Renal cortical epithelial cell (primary cell): ENCODE measurements at regions not wholly inside any gene's neighbourhood (a gene's known extent, or its start where the extent isn't known, plus 50 kb on each side); places are given as distances from the start of the nearest gene placed in this dataset.
"Not testable (repeated sequence)": the region's sequence is repeated elsewhere in the genome, so short reads cannot be mapped to it uniquely, and the experiment has no call there.

Experiments
- DNase-seq: peaks from one replicate; pipeline ENCODE4 v3.0.0-alpha.2; 2011; ENCODE audit warnings: low read depth

DNA sequence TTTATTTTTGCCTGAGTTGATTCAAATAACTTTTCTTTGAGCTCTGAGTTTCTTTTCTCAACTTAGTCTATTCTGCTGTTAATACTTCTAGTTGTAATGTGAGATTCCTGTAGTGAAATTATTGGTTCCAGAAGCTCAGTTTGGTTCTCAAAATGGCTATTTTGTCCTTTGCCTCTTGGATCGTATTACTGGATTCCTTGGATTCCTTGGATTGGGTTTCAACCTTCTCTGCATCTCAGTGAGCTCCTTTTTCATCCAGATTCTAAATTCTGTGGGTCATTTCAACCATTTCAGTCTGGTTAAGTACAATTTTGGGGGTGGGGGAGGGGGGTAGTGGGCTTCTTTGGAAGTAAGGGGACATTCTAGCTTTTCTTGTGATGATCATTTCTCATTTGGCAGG, 341.1 kb upstream of the CNTN5 start:
- no peak for DNase-seq

DNA sequence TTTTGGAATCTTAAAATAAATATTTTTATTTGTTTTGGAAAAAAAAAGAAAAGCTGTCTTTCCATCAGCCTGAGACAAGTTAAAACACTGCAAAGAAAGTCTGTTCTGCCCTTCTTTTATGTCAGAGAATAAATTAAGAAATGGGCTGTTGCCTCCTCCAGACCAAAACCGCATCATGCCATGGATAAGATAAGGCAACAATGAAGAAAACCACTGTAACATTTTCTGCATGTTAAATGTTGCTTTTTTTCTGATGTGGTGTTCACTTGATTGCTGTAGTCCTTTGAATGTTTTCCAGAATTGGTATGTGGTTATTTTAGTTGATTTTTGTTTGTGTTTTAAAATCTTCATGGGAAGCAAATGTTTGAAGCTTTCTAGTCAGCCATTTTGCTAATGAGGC, 319.2 kb upstream of the CNTN5 start:
- DNase-seq, result no peak

DNA sequence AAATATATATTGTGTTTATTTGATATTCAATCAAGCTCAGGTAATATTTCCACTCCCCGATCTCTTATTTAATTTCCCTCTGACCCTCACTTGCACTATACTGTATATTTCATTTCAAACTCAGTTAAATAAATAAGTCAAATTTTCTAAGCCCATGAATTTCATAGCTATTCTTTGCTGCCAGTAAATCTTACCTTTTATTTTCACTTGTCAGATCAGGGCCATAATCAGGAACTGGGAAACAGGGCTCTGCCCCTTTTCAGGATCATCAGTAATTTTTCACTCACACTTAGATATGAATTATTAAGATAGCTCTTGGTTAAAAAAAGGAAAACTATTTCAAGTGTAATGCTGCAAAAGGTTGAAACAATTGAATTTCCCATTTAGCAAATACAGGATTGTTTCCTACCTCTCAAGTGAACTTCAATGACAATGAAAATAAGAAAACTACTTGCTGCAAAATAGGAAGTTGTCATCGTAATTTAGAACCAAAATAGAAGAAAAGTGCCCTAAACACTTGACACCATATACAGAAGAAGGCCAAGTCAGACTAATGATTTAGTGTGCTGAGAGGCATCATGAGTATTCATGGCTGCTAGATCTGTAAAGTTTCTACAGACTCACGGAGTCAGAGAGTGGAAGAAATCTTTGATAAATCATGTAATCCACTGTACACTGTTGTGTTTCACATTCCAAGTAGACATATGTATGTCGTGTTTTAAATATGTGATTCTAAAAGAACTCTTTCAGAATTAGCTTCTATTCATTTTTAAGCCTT, 316.8 kb upstream of the CNTN5 start:
- no peak for DNase-seq

DNA sequence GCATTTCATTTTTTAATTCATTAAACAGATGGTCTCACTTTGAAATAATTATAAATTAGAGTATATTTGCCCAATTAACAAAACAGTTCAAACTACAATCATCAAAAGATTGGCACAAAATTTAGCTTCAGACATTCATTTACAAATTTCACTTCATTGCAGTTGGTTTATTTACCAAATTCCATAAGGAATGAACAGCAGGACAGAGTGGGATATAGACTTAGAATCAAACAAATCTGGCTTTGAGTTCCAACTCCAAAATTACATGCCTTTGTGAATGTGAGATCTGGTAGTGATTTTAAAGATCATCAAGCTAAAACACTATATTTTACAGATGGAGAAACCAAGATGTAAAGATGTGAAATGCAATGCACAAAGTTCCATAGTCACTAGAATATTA, 310.7 kb upstream of the CNTN5 start:
- no peak for DNase-seq

- no peak for DNase-seq
Measured at GRCh38 chr11:98710986-98711385, 309.8 kb upstream of the CNTN5 start.

DNA sequence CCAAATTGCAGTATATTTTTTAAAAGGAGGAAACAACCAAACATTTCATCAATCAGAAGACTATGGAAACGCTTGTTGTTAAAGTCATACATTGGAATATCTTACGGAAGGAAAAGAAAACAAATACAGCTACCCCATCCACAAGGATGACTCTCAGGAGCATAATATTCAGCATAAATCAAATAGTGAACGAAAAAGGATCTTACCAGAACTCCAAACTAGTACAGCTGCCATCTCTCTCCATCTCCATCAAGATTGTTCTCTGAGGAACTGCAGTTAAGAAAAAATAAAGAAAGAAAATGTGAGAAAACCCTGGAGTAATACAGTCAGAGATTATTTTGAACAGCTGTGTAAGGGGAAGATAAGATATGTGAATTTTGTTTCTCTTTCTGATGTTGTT, 299.8 kb upstream of the CNTN5 start:
- no peak for DNase-seq

GRCh38 chr11:98725471-98725870, 295.3 kb upstream of the CNTN5 start:
- no peak for DNase-seq

DNA sequence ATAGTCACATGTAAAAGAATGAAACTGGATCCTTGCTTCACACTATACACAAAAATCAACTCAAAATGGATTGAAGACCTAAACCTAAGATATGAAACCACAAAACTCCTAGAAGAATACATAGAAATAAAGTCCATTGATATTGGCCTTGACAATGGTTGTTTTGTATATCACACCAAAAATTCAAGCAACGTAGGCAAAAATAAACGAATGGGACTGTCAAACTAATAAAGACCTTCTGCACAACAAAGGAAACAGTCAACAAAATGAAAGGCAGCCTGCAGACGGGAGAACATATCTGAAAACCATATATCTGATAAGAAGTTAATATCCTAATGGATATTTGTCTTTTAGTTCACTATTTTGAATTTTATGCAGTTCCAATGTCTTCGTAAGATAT, 292.3 kb upstream of the CNTN5 start:
- DNase-seq, result no peak

DNA sequence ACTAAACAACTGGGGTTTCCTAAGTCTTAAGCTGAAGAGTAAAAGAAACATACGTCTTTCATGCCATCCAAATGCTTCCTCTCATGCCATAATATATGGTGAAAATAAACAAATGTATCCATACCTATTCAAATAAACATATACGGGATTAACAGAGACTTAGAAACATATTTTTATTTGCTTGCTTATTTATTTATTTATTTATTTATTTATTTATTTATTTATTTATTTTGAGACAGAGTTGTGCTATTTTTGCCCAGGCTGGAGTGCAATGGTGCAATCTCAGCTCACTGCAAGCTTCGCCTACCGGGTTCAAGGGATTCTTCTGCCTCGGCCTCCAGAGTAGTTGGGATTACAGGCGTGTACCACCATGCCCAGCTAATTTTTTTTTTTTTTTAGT, 291.6 kb upstream of the CNTN5 start:
- DNase-seq, result no peak

GRCh38 chr11:98732947-98733346, 287.8 kb upstream of the CNTN5 start:
- no peak for DNase-seq

- not testable (repeated sequence) for DNase-seq
Measured at GRCh38 chr11:98733378-98733777, 287.4 kb upstream of the CNTN5 start.

DNA sequence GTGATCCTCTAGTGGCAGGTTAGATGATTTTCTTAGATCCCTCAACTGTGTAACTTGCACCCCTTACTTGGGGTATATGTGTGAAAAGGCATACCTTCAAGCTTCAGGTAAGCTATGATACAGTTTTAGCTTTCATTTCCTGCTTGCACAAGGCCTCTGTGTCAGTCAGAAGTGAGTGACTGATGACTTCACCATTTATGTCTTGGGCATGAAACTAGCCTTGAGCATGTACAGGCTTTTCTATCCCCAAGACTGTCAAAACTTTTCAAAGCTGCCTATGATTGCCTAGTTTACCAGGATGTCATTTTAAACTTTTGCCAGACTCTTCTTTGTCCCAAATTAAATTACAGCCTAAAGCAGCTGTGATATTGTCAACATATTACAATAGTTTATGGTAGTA, 286.1 kb upstream of the CNTN5 start:
- peak; percentile 2 for DNase-seq

- DNase-seq, result no peak
Measured at GRCh38 chr11:98736833-98737232, 283.9 kb upstream of the CNTN5 start.

DNA sequence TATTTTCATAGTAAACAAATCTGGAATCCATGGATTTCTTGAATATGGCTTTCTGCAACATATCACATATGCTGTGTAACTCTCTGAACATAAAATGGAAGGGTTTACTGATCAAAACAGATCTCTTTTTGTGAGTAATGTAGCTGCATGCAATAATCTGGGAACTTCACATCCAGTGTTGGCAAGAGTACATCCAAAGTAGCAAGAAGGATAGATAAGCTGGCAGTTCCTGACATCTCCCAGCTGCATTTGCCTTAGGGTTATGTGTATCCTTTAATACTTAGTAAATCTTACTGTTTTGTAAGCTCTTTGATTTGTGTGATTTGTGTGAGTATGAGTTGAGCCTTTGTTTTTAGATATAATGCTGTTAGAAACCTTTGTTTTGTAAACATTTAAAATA, 280.4 kb upstream of the CNTN5 start:
- no peak for DNase-seq

GRCh38 chr11:98763446-98763845, 257.3 kb upstream of the CNTN5 start:
- DNase-seq, result not testable (repeated sequence)

DNA sequence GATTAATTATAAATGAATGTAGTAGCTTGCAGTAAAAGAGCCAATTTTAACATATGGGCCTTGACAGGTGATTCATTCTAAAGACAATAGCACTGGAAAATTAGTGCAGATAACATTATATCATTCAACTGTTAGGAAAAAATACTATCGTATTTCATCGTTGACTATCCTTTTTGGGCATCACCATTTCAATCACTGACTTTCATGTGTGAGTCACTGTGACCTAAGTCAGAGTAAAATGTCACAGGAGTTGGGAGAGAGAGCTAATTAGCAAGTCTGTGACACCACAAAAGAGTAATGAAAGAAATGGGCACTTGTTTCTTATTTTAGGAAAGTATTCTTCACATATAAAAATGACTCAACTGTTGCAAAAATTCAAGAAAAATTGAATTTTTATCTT, 253.8 kb upstream of the CNTN5 start:
- DNase-seq, result no peak

DNA sequence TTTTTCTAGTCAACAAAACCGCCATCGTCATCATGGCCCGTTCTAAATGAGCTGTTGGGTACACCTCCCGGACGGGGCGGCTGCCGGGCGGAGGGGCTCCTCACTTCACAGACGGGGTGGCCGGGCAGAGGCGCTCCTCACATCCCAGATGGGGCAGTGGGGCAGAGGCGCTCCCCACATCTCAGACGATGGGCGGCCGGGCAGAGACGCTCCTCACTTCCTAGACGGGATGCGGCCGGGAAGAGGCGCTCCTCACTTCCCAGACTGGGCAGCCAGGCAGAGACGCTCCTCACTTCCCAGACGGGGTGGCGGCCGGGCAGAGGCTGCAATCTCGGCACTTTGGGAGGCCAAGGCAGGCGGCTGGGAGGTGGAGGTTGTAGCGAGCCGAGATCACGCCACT, 250.7 kb upstream of the CNTN5 start:
- DNase-seq, result not testable (repeated sequence)

DNA sequence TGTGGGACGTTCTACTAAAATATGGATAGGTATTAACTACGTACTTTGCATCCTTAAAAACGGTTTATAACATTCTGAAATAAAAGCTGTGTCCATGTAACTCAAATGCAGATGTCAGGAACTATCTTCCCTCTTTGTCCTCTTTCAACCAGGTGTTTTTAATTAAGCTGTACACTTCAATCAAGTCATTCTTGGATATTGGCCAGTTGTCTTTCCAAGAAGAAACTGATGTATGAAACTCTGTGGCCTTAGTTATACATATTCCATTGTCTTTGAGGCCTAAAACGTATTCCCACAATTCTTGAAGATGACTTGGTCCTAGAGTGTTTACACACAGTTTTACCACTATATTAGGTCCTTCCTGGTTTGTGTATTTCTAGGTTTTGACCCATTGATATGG, 249.0 kb upstream of the CNTN5 start:
- DNase-seq, result no peak

- DNase-seq, result no peak
Measured at GRCh38 chr11:98772893-98773292, 247.9 kb upstream of the CNTN5 start.

DNA sequence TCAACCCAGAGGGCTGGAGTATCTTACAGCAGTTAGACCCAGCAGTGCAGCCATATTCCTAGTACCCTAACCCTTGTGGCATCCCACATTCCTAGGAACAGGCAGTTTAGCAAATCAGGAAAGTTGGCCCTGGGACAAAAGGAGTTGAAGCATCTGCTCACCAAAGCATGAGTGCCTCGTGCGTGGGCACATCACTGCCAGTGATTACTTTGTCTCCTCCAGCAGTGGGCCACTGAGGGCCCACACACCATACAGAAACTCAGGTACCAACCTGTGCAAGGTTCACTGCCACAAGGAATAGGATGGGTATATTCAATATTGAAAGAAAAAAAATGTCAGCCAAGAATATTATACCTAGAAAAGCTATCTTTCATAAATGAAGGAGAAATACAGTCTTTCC, 227.5 kb upstream of the CNTN5 start:
- no peak for DNase-seq

DNA sequence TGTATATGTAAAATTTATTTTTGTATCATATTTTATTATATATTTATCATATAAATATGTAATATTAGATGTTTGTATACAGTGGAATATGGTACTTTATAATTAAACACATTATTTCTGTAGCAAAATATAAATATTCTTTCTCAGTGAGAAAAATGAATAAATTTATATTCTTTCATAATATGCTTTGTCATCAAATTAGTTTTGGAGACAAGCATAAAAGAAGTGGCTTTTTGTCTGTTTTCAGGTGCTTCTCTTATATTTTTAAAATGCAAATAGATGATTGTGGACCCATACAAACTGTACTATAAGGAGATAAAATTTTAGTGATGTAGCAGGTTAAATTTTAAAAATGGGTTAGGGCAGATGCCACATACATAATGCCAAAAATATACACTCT, 222.4 kb upstream of the CNTN5 start:
- no peak for DNase-seq

DNA sequence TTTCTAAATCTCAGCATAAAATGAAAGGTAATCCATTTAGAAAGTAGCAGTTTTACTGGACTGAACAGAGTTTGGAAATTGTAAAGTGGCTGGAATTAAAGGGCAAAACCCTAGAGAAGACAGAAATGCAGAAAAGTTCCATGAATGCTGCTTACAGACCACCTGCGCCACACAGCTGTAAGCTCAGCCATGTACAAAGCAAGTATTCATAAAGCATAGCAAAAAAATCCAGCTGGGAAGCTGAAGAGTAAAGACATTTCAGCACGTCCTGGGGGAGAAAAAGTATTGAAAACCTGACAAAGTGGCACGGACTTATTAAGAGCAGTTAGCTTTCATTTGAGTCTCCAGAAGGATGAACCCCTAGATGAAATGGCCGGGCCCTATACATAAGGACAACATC, 220.1 kb upstream of the CNTN5 start:
- no peak for DNase-seq

DNA sequence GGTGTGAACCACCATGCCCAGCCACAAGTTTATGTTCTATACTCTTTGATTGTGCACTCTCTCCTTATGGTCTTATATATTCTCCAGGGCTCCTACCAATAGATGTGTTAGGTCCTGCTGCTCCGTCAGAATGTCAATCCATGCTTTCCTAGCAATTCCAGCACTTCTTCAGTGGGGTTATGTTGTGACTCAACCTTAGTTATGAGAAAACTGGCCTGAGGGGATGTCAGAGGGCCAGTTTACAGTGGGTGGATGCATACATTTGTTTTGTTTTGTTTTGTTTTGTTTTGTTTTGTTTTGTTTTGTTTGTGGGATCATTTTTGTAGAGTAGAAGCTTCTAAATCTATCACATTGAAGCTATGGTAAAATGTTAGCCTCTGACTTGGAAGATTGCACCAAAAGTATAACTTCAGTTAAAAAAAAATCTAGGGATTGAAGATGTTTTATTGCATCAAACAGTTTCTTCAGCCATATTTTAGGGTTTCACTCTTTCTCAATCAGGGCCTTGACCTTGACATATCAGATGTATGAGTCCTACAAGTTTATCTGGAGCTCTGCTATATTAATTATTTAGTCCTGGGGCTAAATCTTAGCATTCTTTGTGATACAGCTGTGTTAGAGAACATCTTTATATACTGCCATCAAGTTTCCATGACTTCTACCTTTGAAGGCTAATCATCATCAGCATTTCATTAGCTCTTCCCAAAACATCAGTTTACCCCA, 191.6 kb upstream of the CNTN5 start:
- no peak for DNase-seq

- no peak for DNase-seq
Measured at GRCh38 chr11:98829971-98830370, 190.8 kb upstream of the CNTN5 start.
